Lung (tissue), 11 donors: ENCODE measurements at regions not wholly inside any gene's neighbourhood (a gene's known extent, or its start where the extent isn't known, plus 50 kb on each side); places are given as distances from the start of the nearest gene placed in this dataset.

Experiments
- ATAC-seq: fragments of 200-7000 bp; cut with Tn5 transposase; one replicate; pipeline ENCODE4 v1.9.1; 2020; ENCODE audit warnings: moderate number of reproducible peaks; ENCODE audit not compliant: insufficient read depth, low FRiP score
- DNase-seq, 3 donors: peaks; one replicate each; pipeline ENCODE4 v3.0.0-alpha.2; 2013 to 2017
- H3K27ac ChIP-seq, 2 donors: one replicate each; pipeline ENCODE4 v1.5.1; 2013; ENCODE audit warnings: mild to moderate bottlenecking in 2 of 2, moderate library complexity in 2 of 2, control low read depth in 1 of 2, inconsistent platforms in 1 of 2, low read depth in 1 of 2, low read length in 1 of 2
- H3K27me3 ChIP-seq, 3 donors: one replicate each; pipeline ENCODE4 v1.5.1; 2013; ENCODE audit warnings: low read length in 2 of 3; ENCODE audit not compliant: control insufficient read depth in 3 of 3, insufficient read depth in 3 of 3
- H3K36me3 ChIP-seq, 4 donors: one replicate each; pipeline ENCODE4 v1.5.1; 2013; ENCODE audit warnings: low read length in 4 of 4, mild to moderate bottlenecking in 1 of 4, moderate library complexity in 1 of 4; ENCODE audit not compliant: control insufficient read depth in 4 of 4, insufficient read depth in 4 of 4
- H3K4me1 ChIP-seq, 5 donors: one replicate each; pipeline ENCODE4 v1.5.1; 2013; ENCODE audit warnings: low read length in 5 of 5, mild to moderate bottlenecking in 2 of 5, moderate library complexity in 1 of 5; ENCODE audit not compliant: control insufficient read depth in 5 of 5, insufficient read depth in 5 of 5
- H3K4me3 ChIP-seq: one replicate; pipeline ENCODE4 v1.5.1; 2013; ENCODE audit warnings: mild to moderate bottlenecking, control low read depth, moderate library complexity
- H3K9ac ChIP-seq, 2 donors: one replicate each; pipeline ENCODE4 v1.5.1; 2013; ENCODE audit warnings: low read length in 2 of 2, control low read depth in 1 of 2; ENCODE audit not compliant: insufficient read depth in 1 of 2
- H3K9me3 ChIP-seq, 4 donors: one replicate each; pipeline ENCODE4 v1.5.1; 2013; ENCODE audit warnings: low read length in 3 of 4, mild to moderate bottlenecking in 1 of 4, moderate library complexity in 1 of 4; ENCODE audit not compliant: control insufficient read depth in 4 of 4, insufficient read depth in 3 of 4
- WGBS, 2 donors: extraction: QIAGEN DNeasy Blood & Tissue Kit; methylation state at CpG; one replicate each; pipeline ENCODE4 v1.1.7; 2013; 5-methylcytosine and 5-hydroxymethylcytosine counted together
- TF ChIP-seq, protein P1 (sequence below): IDR thresholded peaks from 2 replicates; pipeline ENCODE4 v1.5.1; 2012; ENCODE audit warnings: mild to moderate bottlenecking; ENCODE audit errors: control extremely low read depth, extremely low read depth
- donor health status: control.
- donor health status: control.
- donor health status: Bipolar disorder and iron deficiency.
- donor health status: healthy.
- donor health status: DM: yes; HTN: yes; CAD: no.

DNA sequence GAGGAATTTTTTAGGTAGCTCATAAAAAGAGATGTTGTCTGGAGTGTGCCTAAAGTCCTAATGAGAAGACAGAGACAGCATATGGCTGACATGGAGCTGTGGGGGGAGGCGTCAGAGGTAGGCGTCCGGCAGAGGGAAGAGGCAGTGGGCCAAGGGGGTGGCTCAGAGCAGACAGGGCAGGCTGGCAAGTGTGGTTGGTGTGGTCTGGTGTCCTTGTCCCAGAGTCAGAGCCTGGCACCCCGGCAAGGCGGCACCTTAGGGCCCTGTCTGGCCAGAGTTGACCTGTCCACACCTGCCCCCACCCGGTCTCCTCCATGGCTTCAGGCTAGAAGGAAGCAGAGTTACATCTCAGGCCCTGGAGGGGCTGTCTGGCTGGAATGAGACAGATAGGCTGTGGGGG lies 220.3 kb upstream of the ZNF32 start:
- Histone ChIP-seq H3K9ac (no peak overlapping the region), H3K9me3 (no peaks in the 10 kb centered on the region)
- DNase-seq: no peak

DNA sequence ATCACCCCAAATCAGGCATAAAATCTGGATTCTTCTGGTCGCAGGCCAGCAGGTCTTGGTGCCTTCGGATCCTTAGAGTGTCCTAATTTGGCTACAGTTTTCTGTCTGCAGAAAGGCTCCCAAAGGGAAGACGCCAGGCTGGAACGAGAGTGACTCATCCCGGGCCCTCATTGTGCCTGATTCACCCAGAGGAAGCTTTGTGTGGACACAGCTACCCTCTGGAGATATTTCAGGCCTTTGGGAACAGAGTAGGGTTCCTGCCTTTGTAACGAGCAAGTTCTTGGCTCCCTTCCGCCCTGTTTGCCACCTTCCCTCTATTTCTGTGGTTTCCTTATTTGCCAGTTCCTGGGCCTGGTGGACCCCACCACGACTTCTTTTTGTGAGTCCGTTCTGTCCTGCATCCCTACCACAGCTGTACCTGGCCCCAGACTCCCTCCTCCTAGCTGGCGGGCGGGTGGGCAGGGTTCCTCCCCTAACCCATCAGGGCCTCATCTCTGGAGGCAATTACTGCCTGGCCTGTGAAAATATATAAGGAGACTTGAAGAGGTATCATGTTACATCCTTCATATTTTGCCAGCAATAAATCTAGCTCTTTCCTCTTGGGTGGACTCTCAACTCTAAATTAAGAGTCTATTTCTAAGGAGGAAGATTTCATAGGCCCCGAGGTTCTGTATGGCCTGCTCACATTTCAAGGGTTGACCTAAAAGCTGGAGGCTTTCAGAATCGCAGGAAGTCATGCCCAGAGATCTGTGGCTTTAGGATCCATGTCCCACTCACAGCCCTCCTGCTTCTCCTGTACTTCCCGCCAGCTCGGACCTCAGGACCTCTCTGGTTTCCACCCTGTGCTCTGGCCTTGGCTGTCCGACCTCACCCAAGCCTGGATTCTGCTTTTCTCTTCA lies 219.2 kb upstream of the ZNF32 start:
- Histone ChIP-seq H3K4me1 (peaks cover 0 to 20% (median 5%) of the 10 kb centered on the region in 5 donors), H3K27ac (no peak overlapping the region), H3K27me3 (no peaks in the 10 kb centered on the region), H3K36me3 (no peaks in the 10 kb centered on the region), H3K4me3 (no peak overlapping the region), H3K9me3 (no peaks in the 10 kb centered on the region), H3K9ac (no peak overlapping the region)
- DNase-seq: peak in 1 of 3 donors; percentile 50
- ATAC-seq: no peak
- WGBS, 2 donors: 85 to 92% methylated on average over 16 of the region's 16 CpGs
- TF ChIP-seq, protein P1, sequence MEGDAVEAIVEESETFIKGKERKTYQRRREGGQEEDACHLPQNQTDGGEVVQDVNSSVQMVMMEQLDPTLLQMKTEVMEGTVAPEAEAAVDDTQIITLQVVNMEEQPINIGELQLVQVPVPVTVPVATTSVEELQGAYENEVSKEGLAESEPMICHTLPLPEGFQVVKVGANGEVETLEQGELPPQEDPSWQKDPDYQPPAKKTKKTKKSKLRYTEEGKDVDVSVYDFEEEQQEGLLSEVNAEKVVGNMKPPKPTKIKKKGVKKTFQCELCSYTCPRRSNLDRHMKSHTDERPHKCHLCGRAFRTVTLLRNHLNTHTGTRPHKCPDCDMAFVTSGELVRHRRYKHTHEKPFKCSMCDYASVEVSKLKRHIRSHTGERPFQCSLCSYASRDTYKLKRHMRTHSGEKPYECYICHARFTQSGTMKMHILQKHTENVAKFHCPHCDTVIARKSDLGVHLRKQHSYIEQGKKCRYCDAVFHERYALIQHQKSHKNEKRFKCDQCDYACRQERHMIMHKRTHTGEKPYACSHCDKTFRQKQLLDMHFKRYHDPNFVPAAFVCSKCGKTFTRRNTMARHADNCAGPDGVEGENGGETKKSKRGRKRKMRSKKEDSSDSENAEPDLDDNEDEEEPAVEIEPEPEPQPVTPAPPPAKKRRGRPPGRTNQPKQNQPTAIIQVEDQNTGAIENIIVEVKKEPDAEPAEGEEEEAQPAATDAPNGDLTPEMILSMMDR: no peak

More for the DNA sequence above, 220.3 kb upstream of the ZNF32 start:
- H3K4me3 ChIP-seq: no peak overlapping the region
- ATAC-seq: no peak
- no peak overlapping the region for H3K27ac ChIP-seq
- TF ChIP-seq, protein P1: no peak
- peaks cover 0 to 20% (median 2%) of the 10 kb centered on the region in 5 donors for H3K4me1 ChIP-seq
- 96 to 97% methylated on average over 6 of the region's 6 CpGs for WGBS, 2 donors
- no peaks in the 10 kb centered on the region for H3K36me3 ChIP-seq
- H3K27me3 ChIP-seq: no peaks in the 10 kb centered on the region

DNA sequence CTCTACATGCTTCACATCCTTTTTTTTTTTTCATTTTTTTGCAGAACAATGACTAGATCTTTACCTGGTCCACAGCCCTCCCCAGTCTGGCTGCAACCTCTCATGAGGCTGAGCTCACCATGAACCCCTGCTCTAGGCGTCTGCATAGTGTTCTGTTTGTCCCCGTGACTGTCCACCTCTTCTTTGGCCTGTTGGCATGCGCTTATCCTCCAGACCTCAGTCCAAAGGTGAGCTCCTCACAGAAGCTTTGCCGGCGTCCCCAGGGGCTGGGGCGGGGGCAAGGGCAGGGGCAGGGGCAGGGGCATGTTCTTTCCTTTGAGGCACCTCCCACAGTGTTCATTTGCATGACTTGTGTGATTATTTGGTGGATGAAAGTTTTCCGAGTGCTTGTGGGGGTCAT lies 218.4 kb upstream of the ZNF32 start:
- no peak for ATAC-seq
- TF ChIP-seq, protein P1: no peak
- no peaks in the 10 kb centered on the region for H3K36me3 ChIP-seq
- H3K4me1 ChIP-seq: peaks cover 0 to 20% (median 8%) of the 10 kb centered on the region in 5 donors
- H3K9me3 ChIP-seq: no peaks in the 10 kb centered on the region
- H3K27me3 ChIP-seq: no peaks in the 10 kb centered on the region
- no peak overlapping the region for H3K9ac ChIP-seq
- no peak for DNase-seq
- no peak overlapping the region for H3K4me3 ChIP-seq
- WGBS, 2 donors: 89 to 91% methylated on average over 7 of the region's 7 CpGs
- H3K27ac ChIP-seq: no peak overlapping the region
